IPS-NIHi11 (cell line): ENCODE measurements at regions not wholly inside any gene's neighbourhood (a gene's known extent, or its start where the extent isn't known, plus 50 kb on each side); places are given as distances from the start of the nearest gene placed in this dataset.

Experiments used
- DNase-seq: peaks from one replicate; pipeline ENCODE4 v3.0.0; 2012; ENCODE audit warnings: mixed read lengths, low spot score

DNA sequence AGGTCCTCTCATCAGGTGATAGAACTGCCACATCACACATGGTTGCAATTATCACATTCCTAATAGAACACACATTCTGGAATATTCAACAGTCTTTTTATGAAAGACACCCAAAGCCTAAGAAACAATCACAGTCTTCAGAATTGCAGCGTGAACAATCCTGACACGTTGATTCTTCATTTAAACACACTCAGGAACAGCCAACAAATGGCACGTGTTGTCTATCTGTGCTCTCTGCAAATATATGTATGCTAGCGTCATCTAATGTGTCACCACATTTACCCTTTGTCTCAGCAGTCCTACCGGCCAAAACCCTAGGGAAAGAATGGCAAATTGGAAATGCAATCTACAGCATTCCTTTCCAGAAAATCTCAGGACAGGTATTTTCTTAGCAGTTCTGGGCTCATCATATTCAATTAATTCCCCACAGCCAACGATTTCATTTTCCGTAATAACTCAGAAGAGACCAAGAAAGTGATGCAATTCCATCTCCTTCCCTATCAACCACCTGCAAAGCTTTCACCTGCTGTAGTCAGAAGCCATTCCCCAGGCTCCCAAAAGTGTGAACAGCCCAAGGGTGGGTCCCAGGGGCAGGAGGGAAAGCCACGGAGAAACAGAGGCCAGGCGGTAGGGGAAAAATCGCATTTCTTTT is 280.3 kb upstream of the JARID2 start:
- DNase-seq, result no peak

- DNase-seq, result no peak
Measured at GRCh38 chr6:14966096-14966905, 279.6 kb upstream of the JARID2 start.

DNA sequence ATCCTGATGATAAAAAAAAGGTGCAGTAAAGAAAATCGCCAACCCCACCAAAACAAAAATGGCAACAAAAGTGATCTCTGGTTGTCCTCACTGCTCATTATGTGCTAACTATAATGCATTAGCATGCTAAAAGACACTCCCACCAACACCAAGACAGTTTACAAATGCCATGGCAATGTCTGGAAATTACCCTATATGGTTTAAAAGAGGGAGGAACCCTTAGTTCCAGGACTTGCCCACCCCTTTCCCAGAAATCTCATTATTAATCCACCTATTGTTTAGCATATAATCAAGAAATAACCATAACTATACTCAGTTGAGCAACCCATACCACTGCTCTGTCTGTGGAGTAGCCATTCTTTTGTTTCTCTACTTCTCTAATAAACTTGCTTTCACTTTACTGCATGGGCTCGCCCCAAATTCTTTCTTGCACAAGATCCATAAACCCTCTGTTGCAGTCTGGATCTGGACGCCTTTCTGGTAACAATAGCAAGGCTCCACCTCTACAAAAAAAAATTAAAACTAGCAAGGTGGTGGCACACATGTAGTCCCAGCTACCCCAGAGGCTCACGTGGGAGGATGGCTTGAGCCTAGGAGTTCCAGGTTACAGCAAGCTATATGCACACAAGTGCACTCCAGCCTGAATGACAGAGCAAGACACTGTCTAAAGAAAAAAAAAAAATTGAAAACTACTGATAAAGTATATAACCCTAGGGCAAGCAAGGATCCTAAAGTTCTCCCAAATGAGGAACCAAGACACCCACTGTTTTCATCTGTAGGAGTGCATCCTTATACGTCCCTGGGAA is 278.8 kb upstream of the JARID2 start:
- no peak for DNase-seq

- DNase-seq, result no peak
Measured at GRCh38 chr6:14968056-14968637, 277.7 kb upstream of the JARID2 start.

- no peak for DNase-seq
Measured at GRCh38 chr6:14969126-14969525, 276.7 kb upstream of the JARID2 start.

DNA sequence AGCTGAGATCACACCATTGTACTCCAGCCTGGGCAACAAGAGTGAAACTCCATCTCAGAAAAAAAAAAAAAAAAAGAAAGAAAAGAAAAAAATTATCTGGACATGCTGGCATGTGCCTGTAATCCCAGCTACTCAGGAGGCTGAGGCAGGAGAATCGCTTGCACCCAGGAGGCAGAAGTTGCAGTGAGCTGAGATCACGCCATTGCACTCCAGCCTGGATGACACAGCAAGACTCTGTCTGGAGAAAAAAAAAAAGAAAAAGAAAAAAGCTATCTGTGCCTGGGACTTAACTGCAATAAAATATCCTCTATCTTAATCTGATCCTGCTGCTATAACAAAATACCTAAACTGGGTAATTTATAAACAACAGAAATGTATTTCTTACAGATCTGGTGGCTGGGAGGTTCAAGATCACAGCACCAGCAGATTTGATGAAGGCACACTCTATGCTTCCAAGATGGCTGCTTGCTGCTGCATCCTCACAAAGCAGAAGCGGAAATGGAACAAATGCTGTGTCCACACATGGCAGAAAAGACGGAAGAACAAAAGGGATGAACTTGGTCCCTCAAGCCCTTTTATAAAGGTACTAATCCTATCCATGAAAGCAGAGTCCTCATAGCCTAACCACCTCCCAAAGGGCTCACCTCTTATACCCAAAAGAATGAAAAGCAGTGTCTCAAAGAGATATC is 273.3 kb upstream of the JARID2 start:
- no peak for DNase-seq

GRCh38 chr6:14974372-14974771 is 271.5 kb upstream of the JARID2 start:
- DNase-seq, result no peak

GRCh38 chr6:14974792-14975470 is 270.9 kb upstream of the JARID2 start:
- peak; percentile 53 for DNase-seq

- DNase-seq, result no peak
Measured at GRCh38 chr6:14975471-14975817, 270.4 kb upstream of the JARID2 start.

DNA sequence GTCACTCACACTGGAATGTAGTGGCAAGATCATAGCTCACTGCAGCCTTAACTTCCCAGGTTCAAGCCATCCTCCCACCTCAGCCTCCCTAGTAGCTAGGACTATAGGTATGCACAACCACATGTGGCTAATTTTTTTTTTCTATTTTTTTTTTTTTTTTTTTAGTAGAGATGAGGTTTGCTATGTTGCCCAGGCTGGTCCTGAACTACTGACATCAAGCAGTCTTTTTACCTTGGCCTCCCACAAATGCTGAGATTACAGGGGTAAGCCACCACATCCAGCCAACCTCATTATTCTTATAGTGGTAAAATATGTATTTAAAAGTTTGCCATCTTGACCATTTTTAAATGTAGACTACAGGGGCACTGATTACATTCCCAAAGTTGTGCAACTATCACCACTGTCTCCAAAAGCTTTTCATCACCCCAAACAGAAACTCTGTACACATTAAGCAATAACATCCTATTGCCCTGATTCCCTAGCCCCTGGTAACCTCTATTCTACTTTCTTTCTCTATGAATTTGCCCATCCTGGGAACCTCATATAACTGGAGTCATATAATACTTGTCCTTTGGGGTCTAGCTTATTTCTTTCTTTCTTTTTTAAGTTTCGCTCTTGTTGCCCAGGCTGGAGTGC is 268.0 kb upstream of the JARID2 start:
- DNase-seq, result no peak

DNA sequence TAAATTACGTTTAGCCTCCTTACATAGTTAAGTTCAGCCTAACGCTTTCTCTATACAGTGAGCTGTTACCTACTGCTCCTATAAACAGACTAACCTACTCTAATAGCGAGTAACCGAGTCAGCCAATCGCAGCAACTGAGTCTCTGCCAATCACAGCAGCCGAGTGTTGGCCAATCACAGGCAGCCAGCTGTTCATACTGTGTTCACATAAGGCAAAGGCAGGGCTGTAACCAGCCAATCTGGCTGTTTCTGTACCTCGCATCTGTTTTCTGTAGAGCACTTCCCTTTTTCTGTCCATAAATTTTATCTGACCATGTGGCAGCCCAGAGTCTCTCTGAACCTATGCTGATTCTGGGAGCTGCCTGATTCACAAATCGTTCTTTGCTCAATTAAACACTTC is 263.9 kb upstream of the JARID2 start:
- DNase-seq, result no peak

- DNase-seq, result no peak
Measured at GRCh38 chr6:14983599-14984518, 262.0 kb upstream of the JARID2 start.

- DNase-seq, result no peak
Measured at GRCh38 chr6:14984519-14984853, 261.4 kb upstream of the JARID2 start.

- DNase-seq, result no peak
Measured at GRCh38 chr6:14985366-14985765, 260.5 kb upstream of the JARID2 start.

GRCh38 chr6:14986370-14986769 is 259.5 kb upstream of the JARID2 start:
- DNase-seq, result no peak

GRCh38 chr6:14987490-14987889 is 258.4 kb upstream of the JARID2 start:
- no peak for DNase-seq

DNA sequence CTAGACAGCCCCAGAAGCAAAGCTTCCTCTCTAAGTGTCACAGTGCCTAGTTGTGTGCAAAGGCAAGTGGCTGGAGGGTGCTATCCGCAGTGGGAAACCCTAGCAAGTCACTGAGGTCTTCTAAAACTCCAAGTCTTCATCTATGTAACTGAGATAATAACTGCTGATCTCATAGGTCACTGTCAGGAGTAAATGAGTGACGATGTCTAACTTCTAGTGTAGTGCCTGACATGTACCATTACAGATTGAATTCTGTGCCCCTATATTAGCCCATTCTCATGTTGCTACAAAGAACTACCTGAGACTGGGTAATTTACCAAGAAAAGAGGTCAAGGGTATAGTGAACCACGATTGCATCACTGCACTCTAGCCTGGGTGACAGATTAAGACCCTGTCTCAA is 253.5 kb upstream of the JARID2 start:
- DNase-seq, result no peak

GRCh38 chr6:14995208-14995607 is 250.7 kb upstream of the JARID2 start:
- DNase-seq, result no peak

- DNase-seq, result no peak
Measured at GRCh38 chr6:14995966-14996602, 249.8 kb upstream of the JARID2 start.
